MM.1S (cell line): ENCODE measurements at regions not wholly inside any gene's neighbourhood (a gene's known extent, or its start where the extent isn't known, plus 50 kb on each side); places are given as distances from the start of the nearest gene placed in this dataset.

Source experiments
- EZH2 ChIP-seq: fragments of 300-600 bp; sonication (generic); optimal IDR thresholded peaks from 2 replicates; pipeline ENCODE3; 2017; ENCODE audit warnings: low read depth, mild to moderate bottlenecking, antibody characterized with exemption, low read length, mixed read lengths
- EZH2phosphoT487 ChIP-seq: fragments of 300-600 bp; sonication (generic); IDR thresholded peaks from 2 replicates; pipeline ENCODE4 v1.6.1; 2018; ENCODE audit warnings: antibody characterized with exemption, low read length
- TF ChIP-seq, protein P1 (sequence below): fragments of 300-600 bp; sonication (generic); IDR thresholded peaks from 2 replicates; pipeline ENCODE4 v1.5.1; 2016; ENCODE audit warnings: antibody characterized with exemption, low read length, mixed read lengths

DNA sequence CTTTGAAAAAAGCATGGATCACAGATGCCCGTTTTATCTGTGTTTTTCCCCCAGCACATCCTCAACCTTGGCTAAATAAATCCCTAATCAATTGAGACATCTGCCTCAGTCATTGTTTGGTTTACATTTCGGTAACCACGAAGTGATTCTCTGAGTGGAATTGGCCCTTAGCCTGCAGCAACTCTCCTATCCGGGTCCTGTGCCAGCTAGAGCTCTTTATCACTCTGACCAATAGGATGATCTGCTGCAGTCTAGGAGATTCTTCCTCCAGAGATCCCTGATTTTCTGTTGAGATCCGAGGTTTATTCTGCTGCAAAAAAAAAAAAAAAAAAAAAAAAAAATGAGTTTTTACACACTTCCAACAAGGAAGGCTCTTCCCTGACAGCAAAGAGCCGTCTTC is 137.3 kb downstream of the KCNA4 start:
- TF ChIP-seq EZH2 = no peak
- TF ChIP-seq, protein P1, sequence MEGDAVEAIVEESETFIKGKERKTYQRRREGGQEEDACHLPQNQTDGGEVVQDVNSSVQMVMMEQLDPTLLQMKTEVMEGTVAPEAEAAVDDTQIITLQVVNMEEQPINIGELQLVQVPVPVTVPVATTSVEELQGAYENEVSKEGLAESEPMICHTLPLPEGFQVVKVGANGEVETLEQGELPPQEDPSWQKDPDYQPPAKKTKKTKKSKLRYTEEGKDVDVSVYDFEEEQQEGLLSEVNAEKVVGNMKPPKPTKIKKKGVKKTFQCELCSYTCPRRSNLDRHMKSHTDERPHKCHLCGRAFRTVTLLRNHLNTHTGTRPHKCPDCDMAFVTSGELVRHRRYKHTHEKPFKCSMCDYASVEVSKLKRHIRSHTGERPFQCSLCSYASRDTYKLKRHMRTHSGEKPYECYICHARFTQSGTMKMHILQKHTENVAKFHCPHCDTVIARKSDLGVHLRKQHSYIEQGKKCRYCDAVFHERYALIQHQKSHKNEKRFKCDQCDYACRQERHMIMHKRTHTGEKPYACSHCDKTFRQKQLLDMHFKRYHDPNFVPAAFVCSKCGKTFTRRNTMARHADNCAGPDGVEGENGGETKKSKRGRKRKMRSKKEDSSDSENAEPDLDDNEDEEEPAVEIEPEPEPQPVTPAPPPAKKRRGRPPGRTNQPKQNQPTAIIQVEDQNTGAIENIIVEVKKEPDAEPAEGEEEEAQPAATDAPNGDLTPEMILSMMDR = no peak
- no peak for TF ChIP-seq EZH2phosphoT487
